ENCODE measurements at regions not wholly inside any gene's neighbourhood (a gene's known extent, or its start where the extent isn't known, plus 50 kb on each side); places are given as distances from the start of the nearest gene placed in this dataset.

GRCh38 chr3:190959077-190959476, 96.6 kb upstream of the GMNC start:
- TF ChIP-seq CTCF (IDR thresholded peaks at IDR 0.05) (no peak), ZFX (IDR thresholded peaks at IDR 0.05; ENCODE audit: borderline replicate concordance) (no peak)
